Gastrocnemius medialis (tissue), 4 donors: ENCODE measurements at regions not wholly inside any gene's neighbourhood (a gene's known extent, or its start where the extent isn't known, plus 50 kb on each side); places are given as distances from the start of the nearest gene placed in this dataset.

Source experiments
- CTCF ChIP-seq, 5 experiments: fragments of 450-650 bp in 3 of 5; fragments of 200-600 bp in 2 of 5; sonication (generic) in 2 of 5; IDR thresholded peaks in 4 of 5; conservative IDR thresholded peaks in 1 of 5; 1 replicate in 4 of 5; 2 replicates in 1 of 5; pipeline ENCODE4 v1.5.1; 2016 to 2019; ENCODE audit warnings: antibody characterized with exemption in 5 of 5, mild to moderate bottlenecking in 3 of 5, moderate library complexity in 3 of 5
- POLR2A ChIP-seq, 2 donors: fragments of 450-650 bp; IDR thresholded peaks; one replicate each; pipeline ENCODE4 v1.6.1; 2017; ENCODE audit warnings: antibody characterized with exemption in 2 of 2, mild to moderate bottlenecking in 2 of 2, moderate library complexity in 2 of 2

- TF ChIP-seq CTCF (IDR thresholded peaks at IDR 0.05 in 4 of 5, conservative IDR thresholded peaks at IDR 0.05 in 1 of 5) (no peak), POLR2A (IDR thresholded peaks at IDR 0.05) (no peak)
Observed at GRCh38 chr17:71825687-71826086, 295.1 kb upstream of the SOX9 start.
